GM23338 (cell line): ENCODE measurements at regions not wholly inside any gene's neighbourhood (a gene's known extent, or its start where the extent isn't known, plus 50 kb on each side); places are given as distances from the start of the nearest gene placed in this dataset.
A peak's percentile ranks its signal among the peaks of the same experiment; 100 is the strongest.

Experiments
- ATAC-seq: fragments of 200-7000 bp; cut with Tn5 transposase; 3 replicates; pipeline ENCODE4 v1.9.1; 2020
- DNase-seq: peaks from one replicate; pipeline ENCODE4 v3.0.0-alpha.2; 2015; ENCODE audit warnings: low spot score
- H2AFZ ChIP-seq: fragments of 200-600 bp; sonication (generic); 2 replicates; pipeline ENCODE4 v1.8.0; 2016; ENCODE audit warnings: antibody characterized with exemption, mild to moderate bottlenecking, moderate library complexity
- H3F3A ChIP-seq: fragments of 200-600 bp; sonication (generic); replicated peaks from 2 replicates; pipeline ENCODE4 v1.8.0; 2017; ENCODE audit warnings: antibody characterized with exemption, mixed run types, low read depth
- H3K27ac ChIP-seq: fragments of 200-600 bp; sonication (generic); 2 replicates; pipeline ENCODE4 v1.6.1; 2016; ENCODE audit warnings: low read depth
- H3K27me3 ChIP-seq: fragments of 200-600 bp; sonication (generic); 2 replicates; pipeline ENCODE4 v1.8.0; 2016; ENCODE audit warnings: mild to moderate bottlenecking, mixed run types, moderate library complexity; ENCODE audit not compliant: insufficient read depth
- H3K36me3 ChIP-seq: fragments of 200-600 bp; sonication (generic); 2 replicates; pipeline ENCODE4 v1.8.0; 2016; ENCODE audit warnings: mild to moderate bottlenecking; ENCODE audit not compliant: insufficient read depth
- H3K4me1 ChIP-seq: fragments of 200-600 bp; sonication (generic); 2 replicates; pipeline ENCODE4 v1.8.0; 2016; ENCODE audit warnings: mild to moderate bottlenecking, moderate library complexity; ENCODE audit not compliant: insufficient read depth
- H3K4me2 ChIP-seq: fragments of 200-600 bp; sonication (generic); 2 replicates; pipeline ENCODE4 v1.7.1; 2017; ENCODE audit warnings: mixed run types
- H3K4me3 ChIP-seq: fragments of 200-600 bp; sonication (generic); 2 replicates; pipeline ENCODE4 v1.6.1; 2016; ENCODE audit warnings: mixed run types
- H3K79me2 ChIP-seq: fragments of 200-600 bp; sonication (generic); replicated peaks from 2 replicates; pipeline ENCODE4 v1.8.0; 2017; ENCODE audit warnings: mild to moderate bottlenecking; ENCODE audit not compliant: insufficient read depth
- H3K9me2 ChIP-seq: fragments of 200-600 bp; sonication (generic); 2 replicates; pipeline ENCODE4 v1.8.0; 2017; ENCODE audit not compliant: insufficient read depth
- H4K20me1 ChIP-seq: fragments of 200-600 bp; sonication (generic); replicated peaks from 2 replicates; pipeline ENCODE4 v1.8.0; 2017; ENCODE audit warnings: mild to moderate bottlenecking; ENCODE audit not compliant: insufficient read depth
- H3K27ac Mint-ChIP-seq: 2 replicates; pipeline ENCODE4 v1.8.0; 2020; ENCODE audit warnings: inconsistent platforms, mild to moderate bottlenecking, moderate library complexity, mixed read lengths
- H3K27me3 Mint-ChIP-seq: 3 replicates; pipeline ENCODE4 v1.8.0; 2022; ENCODE audit warnings: low read depth, mild to moderate bottlenecking, moderate library complexity, mixed read lengths, inconsistent platforms; ENCODE audit not compliant: insufficient read depth, poor library complexity
- H3K36me3 Mint-ChIP-seq: 3 replicates; pipeline ENCODE4 v1.8.0; 2021; ENCODE audit warnings: low read depth, mild to moderate bottlenecking, inconsistent platforms, moderate library complexity, mixed read lengths
- H3K4me1 Mint-ChIP-seq: 3 replicates; pipeline ENCODE4 v1.8.0; 2020; ENCODE audit warnings: mild to moderate bottlenecking, inconsistent platforms, mixed read lengths
- H3K4me3 Mint-ChIP-seq: 3 replicates; pipeline ENCODE4 v1.8.0; 2021; ENCODE audit warnings: moderate library complexity, mild to moderate bottlenecking, inconsistent platforms, mixed read lengths
- H3K9me3 Mint-ChIP-seq: 3 replicates; pipeline ENCODE4 v1.8.0; 2020; ENCODE audit warnings: moderate library complexity, mild to moderate bottlenecking, inconsistent platforms, mixed read lengths
- CREB1 ChIP-seq: fragments of 250-450 bp; sonication (Bioruptor Pico); IDR thresholded peaks from 2 replicates; pipeline ENCODE4 v1.5.0; 2020; ENCODE audit warnings: low read depth, mild to moderate bottlenecking, moderate library complexity
- CTCF ChIP-seq, 2 experiments: fragments of 200-600 bp in 1 of 2; sonication (generic) in 1 of 2; conservative IDR thresholded peaks; 2 replicates each; pipeline versions ENCODE4 v1.5.1 to v1.6.1; 2016 to 2017; ENCODE audit warnings: antibody characterized with exemption in 2 of 2, low read depth in 2 of 2, mild to moderate bottlenecking in 2 of 2, moderate library complexity in 1 of 2
- ETS1 ChIP-seq: IDR thresholded peaks from 2 replicates; pipeline ENCODE4 v1.6.1; 2016; ENCODE audit warnings: antibody characterized with exemption
- EZH2 ChIP-seq: fragments of 200-600 bp; sonication (generic); IDR thresholded peaks from one replicate; pipeline ENCODE4 v1.8.0; 2017; ENCODE audit warnings: antibody characterized with exemption, mild to moderate bottlenecking, low read depth; ENCODE audit not compliant: unreplicated experiment
- JUNB ChIP-seq: IDR thresholded peaks from one replicate; pipeline ENCODE4 v1.6.1; 2016; ENCODE audit warnings: antibody characterized with exemption; ENCODE audit not compliant: unreplicated experiment
- POLR2AphosphoS5 ChIP-seq: IDR thresholded peaks from 2 replicates; pipeline ENCODE4 v1.6.1; 2016; ENCODE audit warnings: antibody characterized with exemption, low read depth
- REST ChIP-seq: IDR thresholded peaks from one replicate; pipeline ENCODE4 v1.6.1; 2018; ENCODE audit warnings: antibody characterized with exemption; ENCODE audit not compliant: unreplicated experiment
- ZNF331 ChIP-seq: fragments of 250-450 bp; sonication (Bioruptor Pico); IDR thresholded peaks from 2 replicates; pipeline ENCODE4 v1.5.0; 2020; ENCODE audit warnings: low read depth, mild to moderate bottlenecking, moderate library complexity

GRCh38 chr3:27976933-27977332, 254.8 kb upstream of the EOMES start (continued):
- TF ChIP-seq CTCF (conservative IDR thresholded peaks at IDR 0.05; ENCODE audit: low read depth in 2 of 2) (no peak), CREB1 (CRISPR knock-in tag) (no peak)

GRCh38 chr3:27978440-27978839, 256.3 kb upstream of the EOMES start:
- H3K27ac Mint-ChIP-seq: no peak overlapping the region
- ATAC-seq (no peak), DNase-seq (no peak)
- Histone ChIP-seq H3K4me1 (0 out of 2 replicates have a peak, but pooled peaks cover 4% of the 10 kb centered on the region), H2AFZ (no peak overlapping the region), H4K20me1 (no peaks in the 10 kb centered on the region), H3K27ac (no peak overlapping the region), H3K27me3 (no peaks in the 10 kb centered on the region), H3K36me3 (no peaks in the 10 kb centered on the region), H3K4me3 (no peak overlapping the region), H3K4me2 (no peak overlapping the region), H3K9me2 (no peaks in the 10 kb centered on the region), H3K79me2 (no peaks in the 10 kb centered on the region), H3F3A (no peaks in the 10 kb centered on the region)
- no peaks in the 10 kb centered on the region for H3K27me3 Mint-ChIP-seq
- peaks cover 3% of the 10 kb centered on the region; the same call in 1 of the 3 replicates for H3K9me3 Mint-ChIP-seq
- TF ChIP-seq EZH2 (no peak), JUNB (no peak), CREB1 (CRISPR knock-in tag) (no peak), POLR2AphosphoS5 (no peak), CTCF (conservative IDR thresholded peaks at IDR 0.05; ENCODE audit: low read depth in 2 of 2) (no peak)
- no peaks in the 10 kb centered on the region for H3K36me3 Mint-ChIP-seq
- no peak overlapping the region for H3K4me3 Mint-ChIP-seq
- peaks cover 4% of the 10 kb centered on the region; the same call in 2 of the 3 replicates for H3K4me1 Mint-ChIP-seq

- H3K36me3 ChIP-seq: no peaks in the 10 kb centered on the region
- H3F3A ChIP-seq: no peaks in the 10 kb centered on the region
- no peaks in the 10 kb centered on the region for H3K27me3 ChIP-seq
- no peak for DNase-seq
- Mint-ChIP-seq H3K36me3 (no peaks in the 10 kb centered on the region), H3K27me3 (no peaks in the 10 kb centered on the region), H3K4me1 (peaks cover 17% of the 10 kb centered on the region), H3K4me3 (no peak overlapping the region), H3K9me3 (no peaks in the 10 kb centered on the region), H3K27ac (peak overlapping the region; percentile 86)
- H3K27ac ChIP-seq: peak overlapping the region; percentile 89
- no peak; the same call in 2 of the 3 replicates for ATAC-seq
- no peaks in the 10 kb centered on the region for H3K79me2 ChIP-seq
- H4K20me1 ChIP-seq: no peaks in the 10 kb centered on the region
- TF ChIP-seq ETS1 (no peak), ZNF331 (CRISPR knock-in tag) (no peak), REST (no peak)
- peak overlapping the region; percentile 25; the same call in 1 of the 2 replicates for H2AFZ ChIP-seq
- peaks cover 19% of the 10 kb centered on the region for H3K4me1 ChIP-seq
- no peak overlapping the region for H3K4me3 ChIP-seq
- no peaks in the 10 kb centered on the region; the same call in 1 of the 2 replicates for H3K9me2 ChIP-seq
- peak overlapping the region; percentile 55 for H3K4me2 ChIP-seq
Observed at GRCh38 chr3:27985369-27986035, 255.9 kb upstream of the CMC1 start.
